GM12891 (cell line): ENCODE measurements at regions not wholly inside any gene's neighbourhood (a gene's known extent, or its start where the extent isn't known, plus 50 kb on each side); places are given as distances from the start of the nearest gene placed in this dataset.

Experiments
- DNase-seq: peaks from one replicate; pipeline ENCODE4 v3.0.0; 2011; ENCODE audit warnings: low spot score; ENCODE audit not compliant: insufficient read length
- FAIRE-seq: peaks from 2 replicates; lab custom pipeline; 2011; peaks lifted over from hg19 to GRCh38; lab: Jason Lieb, UNC
- PAX5 ChIP-seq: IDR thresholded peaks from 2 replicates; pipeline ENCODE4 v1.6.1; 2011; ENCODE audit warnings: low read length, moderate library complexity, mild to moderate bottlenecking; ENCODE audit not compliant: insufficient read depth, severe bottlenecking
- POLR2A ChIP-seq: IDR thresholded peaks from 2 replicates; pipeline ENCODE4 v1.6.1; 2011; ENCODE audit warnings: low read depth, low read length, control low read depth
- POLR2AphosphoS5 ChIP-seq: IDR thresholded peaks from 2 replicates; pipeline ENCODE4 v1.6.1; 2011; ENCODE audit warnings: low read depth, low read length, control low read depth
- POU2F2 ChIP-seq: IDR thresholded peaks from 2 replicates; pipeline ENCODE4 v1.6.1; 2011; ENCODE audit warnings: low read depth, mild to moderate bottlenecking, control low read depth, low read length, moderate library complexity
- SPI1 ChIP-seq: IDR thresholded peaks from 2 replicates; pipeline ENCODE4 v1.6.1; 2011; ENCODE audit warnings: low read depth, low read length, control low read depth
- TAF1 ChIP-seq: IDR thresholded peaks from 2 replicates; pipeline ENCODE4 v1.6.1; 2011; ENCODE audit warnings: low read depth, low read length, control low read depth

- TF ChIP-seq SPI1: no peak
- TF ChIP-seq POLR2A: no peak
- TF ChIP-seq POLR2AphosphoS5: no peak
- no peak for TF ChIP-seq TAF1
- TF ChIP-seq PAX5: no peak
- FAIRE-seq (no peak), DNase-seq (no peak)
Observed at GRCh38 chr10:83225781-83226180, 913.5 kb upstream of the GHITM start.

GRCh38 chr10:83229991-83230390 lies 909.3 kb upstream of the GHITM start:
- TF ChIP-seq POU2F2 (no peak), POLR2AphosphoS5 (no peak), TAF1 (no peak), PAX5 (no peak), SPI1 (no peak)
- no peak for DNase-seq
- no peak for FAIRE-seq

- TF ChIP-seq POLR2AphosphoS5 (no peak), TAF1 (no peak), PAX5 (no peak), POLR2A (no peak)
- FAIRE-seq (no peak), DNase-seq (no peak)
Observed at GRCh38 chr10:83233691-83234090, 905.6 kb upstream of the GHITM start.

- TF ChIP-seq SPI1: no peak
- TF ChIP-seq POLR2A: no peak
- TF ChIP-seq POLR2AphosphoS5: no peak
- no peak for TF ChIP-seq TAF1
- no peak for TF ChIP-seq POU2F2
- DNase-seq (no peak), FAIRE-seq (no peak)
Observed at GRCh38 chr10:83248106-83248631, 891.1 kb upstream of the GHITM start.

GRCh38 chr10:83250396-83250795 lies 888.9 kb upstream of the GHITM start:
- no peak for DNase-seq
- TF ChIP-seq POLR2AphosphoS5 (no peak), POLR2A (no peak), PAX5 (no peak), TAF1 (no peak), POU2F2 (no peak), SPI1 (no peak)
- FAIRE-seq: no peak

- FAIRE-seq: no peak
- TF ChIP-seq POU2F2 (no peak), SPI1 (no peak), POLR2AphosphoS5 (no peak), TAF1 (no peak), POLR2A (no peak), PAX5 (no peak)
Observed at GRCh38 chr10:83252169-83252568, 887.1 kb upstream of the GHITM start.

GRCh38 chr10:83252596-83252995 lies 886.7 kb upstream of the GHITM start:
- DNase-seq: no peak
- FAIRE-seq: no peak
- no peak for TF ChIP-seq POLR2A
- TF ChIP-seq SPI1: no peak
- no peak for TF ChIP-seq POLR2AphosphoS5
- no peak for TF ChIP-seq PAX5
- TF ChIP-seq POU2F2: no peak
- TF ChIP-seq TAF1: no peak

More at GRCh38 chr10:83252169-83252568, 887.1 kb upstream of the GHITM start:
- DNase-seq: no peak

GRCh38 chr10:83253011-83253671 lies 886.2 kb upstream of the GHITM start:
- FAIRE-seq (no peak), DNase-seq (no peak)
- TF ChIP-seq POU2F2 (no peak), SPI1 (peak; percentile 35; the same call in 1 of the 2 replicates)

- DNase-seq (no peak), FAIRE-seq (no peak)
- no peak for TF ChIP-seq PAX5
- TF ChIP-seq SPI1: no peak
- no peak for TF ChIP-seq POLR2A
- TF ChIP-seq POU2F2: no peak
- TF ChIP-seq POLR2AphosphoS5: no peak
- no peak for TF ChIP-seq TAF1
Observed at GRCh38 chr10:83254698-83255097, 884.6 kb upstream of the GHITM start.

- DNase-seq (no peak), FAIRE-seq (no peak)
- TF ChIP-seq POLR2A: no peak
Observed at GRCh38 chr10:83262434-83262833, 876.9 kb upstream of the GHITM start.
